PC-3 (cell line): ENCODE measurements at regions not wholly inside any gene's neighbourhood (a gene's known extent, or its start where the extent isn't known, plus 50 kb on each side); places are given as distances from the start of the nearest gene placed in this dataset.

Experiments used
- ATAC-seq: fragments of 200-7000 bp; cut with Tn5 transposase; 2 replicates; pipeline ENCODE4 v1.9.1; 2020; ENCODE audit warnings: mild to moderate bottlenecking, moderate library complexity
- BruUV-seq: library from RNA; stranded (reverse); fragments of 400-500 nt; replicated peaks from 2 replicates; lab custom pipeline; 2021; lab: Mats Ljungman, UMichigan
- CTCF ChIA-PET: fragments of 300-600 bp; sonication (Branson Sonifier 250); formaldehyde crosslinking; loops from one replicate; lab custom pipeline; 2022; ENCODE audit warnings: antibody characterized with exemption; lab: Charles Lee
- POLR2A ChIA-PET: fragments of 300-600 bp; sonication (Branson Sonifier 250); formaldehyde crosslinking; loops from one replicate; lab custom pipeline; 2022; ENCODE audit warnings: antibody characterized with exemption; ENCODE audit not compliant: unreplicated experiment; lab: Charles Lee
- DNase-seq: peaks from one replicate; pipeline ENCODE4 v3.0.0-alpha.2; 2015
- H2AFZ ChIP-seq: fragments of 300-600 bp; sonication (generic); 2 replicates; pipeline ENCODE4 v1.6.0; 2016; ENCODE audit warnings: antibody characterized with exemption, low read length
- H3F3A ChIP-seq: fragments of 300-600 bp; sonication (generic); one replicate; pipeline ENCODE4 v1.6.0; 2017; ENCODE audit warnings: antibody characterized with exemption, low read length, control low read depth, mild to moderate bottlenecking; ENCODE audit not compliant: unreplicated experiment
- H3K27ac ChIP-seq: fragments of 300-600 bp; sonication (generic); 2 replicates; pipeline ENCODE4 v1.5.1; 2016; ENCODE audit warnings: mild to moderate bottlenecking, low read length
- H3K27me3 ChIP-seq: fragments of 300-600 bp; sonication (generic); 2 replicates; pipeline ENCODE4 v1.6.1; 2016; ENCODE audit warnings: low read length, mixed read lengths
- H3K36me3 ChIP-seq: fragments of 300-600 bp; sonication (generic); 2 replicates; pipeline ENCODE4 v1.6.1; 2016; ENCODE audit warnings: low read depth, mixed run types, low read length, mixed read lengths
- H3K4me1 ChIP-seq: fragments of 300-600 bp; sonication (generic); 2 replicates; pipeline ENCODE4 v1.5.1; 2016; ENCODE audit warnings: low read length; ENCODE audit not compliant: insufficient read depth
- H3K4me2 ChIP-seq: fragments of 300-600 bp; sonication (generic); 2 replicates; pipeline ENCODE4 v1.6.0; 2016; ENCODE audit warnings: low read length
- H3K4me3 ChIP-seq: fragments of 300-600 bp; sonication (generic); 2 replicates; pipeline ENCODE4 v1.5.1; 2016; ENCODE audit warnings: mild to moderate bottlenecking, low read length, mixed read lengths
- H3K79me2 ChIP-seq: fragments of 300-600 bp; sonication (generic); 2 replicates; pipeline ENCODE4 v1.6.1; 2017; ENCODE audit warnings: low read length, mixed read lengths
- H3K9ac ChIP-seq: fragments of 300-600 bp; sonication (generic); 2 replicates; pipeline ENCODE4 v1.6.0; 2016; ENCODE audit warnings: mild to moderate bottlenecking, low read length
- H3K9me2 ChIP-seq: fragments of 300-600 bp; sonication (generic); replicated peaks from 2 replicates; pipeline ENCODE4 v1.6.1; 2016; ENCODE audit warnings: mixed run types, low read length, mixed read lengths
- H3K9me3 ChIP-seq: fragments of 300-600 bp; sonication (generic); 2 replicates; pipeline ENCODE4 v1.6.1; 2016; ENCODE audit warnings: low read length, mixed read lengths
- H4K20me1 ChIP-seq: fragments of 300-600 bp; sonication (generic); 2 replicates; pipeline ENCODE4 v1.6.1; 2016; ENCODE audit warnings: low read length, mixed read lengths
- CTCF ChIP-seq: fragments of 300-600 bp; sonication (generic); conservative IDR thresholded peaks from 2 replicates; pipeline ENCODE4 v1.5.1; 2017; ENCODE audit warnings: antibody characterized with exemption, low read depth, mild to moderate bottlenecking, low read length
- EZH2 ChIP-seq: fragments of 300-600 bp; sonication (generic); IDR thresholded peaks from one replicate; pipeline ENCODE4 v1.6.1; 2017; ENCODE audit warnings: antibody characterized with exemption, mild to moderate bottlenecking, low read length; ENCODE audit not compliant: unreplicated experiment
- EZH2phosphoT487 ChIP-seq: fragments of 300-600 bp; sonication (generic); IDR thresholded peaks from 2 replicates; pipeline ENCODE4 v1.6.1; 2018; ENCODE audit warnings: mild to moderate bottlenecking, antibody characterized with exemption, low read length, borderline replicate concordance
- intact Hi-C: fragments of 100-400 bp; cut with micrococcal nuclease; formaldehyde crosslinking; loops from 2 replicates; pipeline ENCODE4 v1.9.0; 2023

- no peaks in the 10 kb centered on the region for H3K9me3 ChIP-seq
- no peaks in the 10 kb centered on the region for H4K20me1 ChIP-seq
- no peaks in the 10 kb centered on the region for H3F3A ChIP-seq
- H2AFZ ChIP-seq = no peak overlapping the region
- no peak overlapping the region for H3K4me2 ChIP-seq
- no peaks in the 10 kb centered on the region for H3K4me1 ChIP-seq
- no peak overlapping the region for H3K27ac ChIP-seq
- no peak overlapping the region for H3K4me3 ChIP-seq
- ChIA-PET CTCF (no interaction called here), POLR2A (no interaction called here)
- no peaks in the 10 kb centered on the region for H3K36me3 ChIP-seq
- no TSS peak for BruUV-seq
- intact Hi-C loops = loop anchor here (5.0 kb wide), 1 partner anchor 279 kb away; no protein-coding TSS in a partner anchor
- DNase-seq = peak; percentile 13
- no peak; the same call in 1 of the 2 replicates for TF ChIP-seq CTCF
- TF ChIP-seq EZH2phosphoT487 = no peak
- TF ChIP-seq EZH2 = no peak
- H3K79me2 ChIP-seq = no peaks in the 10 kb centered on the region
- H3K27me3 ChIP-seq = no peaks in the 10 kb centered on the region
- ATAC-seq = 0 out of 2 replicates have a peak, but pooled peaks have one; percentile 33
- H3K9me2 ChIP-seq = no peaks in the 10 kb centered on the region
- H3K9ac ChIP-seq = no peak overlapping the region
These were observed 803.5 kb downstream of the TLE1 start for GRCh38 chr9:80885894-80886293.

- no peak for TF ChIP-seq EZH2
- no peak for TF ChIP-seq CTCF
- TF ChIP-seq EZH2phosphoT487 = no peak
- Histone ChIP-seq H3F3A (no peaks in the 10 kb centered on the region), H2AFZ (no peak overlapping the region), H3K4me3 (no peak overlapping the region), H4K20me1 (no peaks in the 10 kb centered on the region), H3K9me3 (no peaks in the 10 kb centered on the region), H3K9ac (no peak overlapping the region), H3K4me2 (no peak overlapping the region), H3K27me3 (no peaks in the 10 kb centered on the region), H3K27ac (no peak overlapping the region), H3K4me1 (no peaks in the 10 kb centered on the region), H3K36me3 (no peaks in the 10 kb centered on the region), H3K79me2 (no peaks in the 10 kb centered on the region), H3K9me2 (no peaks in the 10 kb centered on the region)
- ChIA-PET CTCF (no interaction called here), POLR2A (no interaction called here)
- intact Hi-C loops = no loop called here
- no peak for ATAC-seq
- DNase-seq = no peak
- no TSS peak for BruUV-seq
These were observed 805.3 kb downstream of the TLE1 start for GRCh38 chr9:80883826-80884579.

- POLR2A ChIA-PET = no interaction called here
- intact Hi-C loops = no loop called here
- H3K79me2 ChIP-seq = no peaks in the 10 kb centered on the region
- no peaks in the 10 kb centered on the region for H3K27me3 ChIP-seq
- no peak overlapping the region for H3K9ac ChIP-seq
- CTCF ChIA-PET = no interaction called here
- no peaks in the 10 kb centered on the region for H3K9me3 ChIP-seq
- TF ChIP-seq CTCF = no peak
- TF ChIP-seq EZH2phosphoT487 = no peak
- TF ChIP-seq EZH2 = no peak
- H3K4me3 ChIP-seq = no peak overlapping the region
- no peak overlapping the region for H3K27ac ChIP-seq
- H3K4me1 ChIP-seq = no peaks in the 10 kb centered on the region
- ATAC-seq (no peak), DNase-seq (no peak)
- no peaks in the 10 kb centered on the region for H4K20me1 ChIP-seq
- H3F3A ChIP-seq = no peaks in the 10 kb centered on the region
- no peak overlapping the region for H2AFZ ChIP-seq
- no peaks in the 10 kb centered on the region for H3K9me2 ChIP-seq
- no peak overlapping the region for H3K4me2 ChIP-seq
- BruUV-seq = no TSS peak
- H3K36me3 ChIP-seq = no peaks in the 10 kb centered on the region
These were observed 805.9 kb downstream of the TLE1 start for GRCh38 chr9:80883426-80883825.
